ENCODE measurements at regions not wholly inside any gene's neighbourhood (a gene's known extent, or its start where the extent isn't known, plus 50 kb on each side); places are given as distances from the start of the nearest gene placed in this dataset.

DNA sequence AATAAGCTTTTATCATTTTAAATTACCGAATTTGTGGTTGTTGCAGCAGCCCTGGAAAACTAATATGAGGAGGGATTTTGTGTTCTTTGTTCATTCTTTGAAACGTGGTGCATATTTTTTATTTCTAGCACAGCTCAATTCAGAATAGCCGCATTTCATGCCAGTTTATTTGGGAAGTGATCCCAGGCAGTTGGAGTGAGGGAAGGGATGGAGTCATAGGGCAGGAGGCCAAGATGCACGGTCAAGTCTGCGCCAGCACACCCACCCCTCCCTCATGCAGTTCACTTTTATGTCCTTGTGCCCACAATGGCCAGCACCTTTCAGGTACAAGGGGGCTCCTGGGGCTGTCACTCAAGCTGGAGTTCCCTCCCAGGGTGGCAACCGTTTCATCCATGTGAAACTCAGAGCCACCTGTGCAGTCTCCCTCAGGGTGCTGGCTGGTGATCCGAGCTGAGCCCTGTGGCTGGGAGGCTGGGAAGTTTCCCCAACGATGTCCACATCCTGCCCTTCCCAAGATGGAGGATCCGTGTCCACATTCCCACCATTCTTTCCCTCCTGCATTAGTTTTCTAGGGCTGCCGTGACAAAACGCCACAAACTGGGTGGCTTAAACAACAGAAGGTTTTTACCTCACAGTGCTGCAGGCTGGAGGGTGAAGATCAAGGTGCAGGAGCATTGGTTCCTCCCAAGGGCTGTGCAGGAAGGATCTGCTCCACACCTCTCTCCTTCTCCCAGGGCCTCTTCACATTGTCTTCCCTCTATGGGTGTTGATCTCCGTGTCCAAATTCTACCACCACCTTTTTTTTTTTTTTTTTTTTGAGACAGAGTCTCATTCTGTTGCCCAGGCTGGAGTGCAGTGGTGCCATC, 68.5 kb upstream of the ITGA6 start:
- peak; percentile 8 for DNase-seq (ENCODE audit: low read depth)
- H3K4me3 ChIP-seq (ENCODE audit: low read depth, low read length), result no peak overlapping the region
- TF ChIP-seq, protein P1, sequence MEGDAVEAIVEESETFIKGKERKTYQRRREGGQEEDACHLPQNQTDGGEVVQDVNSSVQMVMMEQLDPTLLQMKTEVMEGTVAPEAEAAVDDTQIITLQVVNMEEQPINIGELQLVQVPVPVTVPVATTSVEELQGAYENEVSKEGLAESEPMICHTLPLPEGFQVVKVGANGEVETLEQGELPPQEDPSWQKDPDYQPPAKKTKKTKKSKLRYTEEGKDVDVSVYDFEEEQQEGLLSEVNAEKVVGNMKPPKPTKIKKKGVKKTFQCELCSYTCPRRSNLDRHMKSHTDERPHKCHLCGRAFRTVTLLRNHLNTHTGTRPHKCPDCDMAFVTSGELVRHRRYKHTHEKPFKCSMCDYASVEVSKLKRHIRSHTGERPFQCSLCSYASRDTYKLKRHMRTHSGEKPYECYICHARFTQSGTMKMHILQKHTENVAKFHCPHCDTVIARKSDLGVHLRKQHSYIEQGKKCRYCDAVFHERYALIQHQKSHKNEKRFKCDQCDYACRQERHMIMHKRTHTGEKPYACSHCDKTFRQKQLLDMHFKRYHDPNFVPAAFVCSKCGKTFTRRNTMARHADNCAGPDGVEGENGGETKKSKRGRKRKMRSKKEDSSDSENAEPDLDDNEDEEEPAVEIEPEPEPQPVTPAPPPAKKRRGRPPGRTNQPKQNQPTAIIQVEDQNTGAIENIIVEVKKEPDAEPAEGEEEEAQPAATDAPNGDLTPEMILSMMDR (IDR thresholded peaks at IDR 0.05; ENCODE audit: low read depth, low read length, missing control alignments), result no peak
- in situ Hi-C loops (cut with HindIII; ENCODE audit: low sequenced_read_pairs), result loop anchor here (5.0 kb wide), 1 partner anchor 102 kb away; no protein-coding TSS in a partner anchor

DNA sequence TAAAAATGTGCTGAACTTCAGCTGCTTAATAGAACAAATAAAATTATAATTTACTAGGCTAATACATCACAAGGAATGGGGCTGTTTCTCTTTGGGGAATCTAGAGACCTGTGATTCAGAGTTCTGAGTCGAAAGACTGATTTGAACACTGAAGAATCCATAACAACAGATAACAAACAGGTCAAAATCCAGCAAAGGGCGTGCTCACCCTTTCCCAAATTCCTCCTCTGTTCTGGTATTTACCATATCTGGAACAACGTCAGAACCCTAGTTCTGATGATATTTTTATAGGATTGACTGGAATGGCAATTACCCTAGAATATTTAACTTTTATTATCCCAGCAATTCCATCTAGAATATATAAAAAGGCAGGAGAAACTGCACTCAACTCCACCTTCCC, 66.0 kb upstream of the ITGA6 start:
- H3K4me3 ChIP-seq (ENCODE audit: low read depth, low read length), result no peak overlapping the region
- in situ Hi-C loops (cut with HindIII; ENCODE audit: low sequenced_read_pairs), result no loop called here
- TF ChIP-seq, protein P1 (IDR thresholded peaks at IDR 0.05; ENCODE audit: low read depth, low read length, missing control alignments), result no peak
- no peak for DNase-seq (ENCODE audit: low read depth)

DNA sequence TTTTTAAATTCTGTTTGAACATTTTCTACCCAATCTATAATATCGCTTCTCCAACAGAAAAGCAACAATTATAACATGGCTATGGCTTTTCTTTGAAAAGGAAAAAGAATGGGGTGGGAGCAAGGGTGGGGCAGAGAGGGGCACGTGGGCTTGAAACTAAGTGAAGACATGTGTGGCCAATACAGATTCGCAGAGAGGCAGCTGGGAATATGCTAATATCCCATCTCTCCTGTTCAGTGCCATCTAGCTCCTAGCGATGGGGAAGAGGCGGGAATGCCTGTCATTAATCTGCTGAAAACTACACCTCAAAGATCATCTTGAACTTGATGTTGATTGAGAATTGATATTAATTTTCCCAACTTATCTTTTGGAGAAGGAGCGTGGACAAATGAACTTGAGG, 65.5 kb upstream of the ITGA6 start:
- TF ChIP-seq, protein P1 (IDR thresholded peaks at IDR 0.05; ENCODE audit: low read depth, low read length, missing control alignments), result no peak
- H3K4me3 ChIP-seq (ENCODE audit: low read depth, low read length), result no peak overlapping the region
- DNase-seq (ENCODE audit: low read depth), result no peak
- in situ Hi-C loops (cut with HindIII; ENCODE audit: low sequenced_read_pairs), result no loop called here

DNA sequence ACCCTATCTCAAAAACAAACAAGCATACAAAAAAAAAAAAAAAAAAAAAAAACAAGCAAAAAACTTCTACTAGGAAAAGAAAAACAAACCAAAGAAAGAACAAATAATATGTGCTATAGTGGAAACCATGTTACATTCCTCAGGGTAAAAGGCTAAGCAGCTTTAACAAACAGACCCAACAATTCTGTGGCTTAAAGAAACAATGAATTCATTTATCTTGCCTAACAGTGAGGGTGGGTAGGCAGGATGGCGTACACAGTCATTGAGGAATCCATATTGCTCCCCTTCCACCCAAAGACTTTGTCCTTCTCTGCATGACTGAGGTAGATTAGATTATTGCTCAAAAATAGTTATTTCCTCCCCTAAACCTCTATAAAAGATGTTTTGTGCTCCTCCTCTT, 63.1 kb upstream of the ITGA6 start:
- H3K4me3 ChIP-seq (ENCODE audit: low read depth, low read length), result no peak overlapping the region
- no peak for DNase-seq (ENCODE audit: low read depth)
- in situ Hi-C loops (cut with HindIII; ENCODE audit: low sequenced_read_pairs), result no loop called here
- TF ChIP-seq, protein P1 (IDR thresholded peaks at IDR 0.05; ENCODE audit: low read depth, low read length, missing control alignments), result no peak

DNA sequence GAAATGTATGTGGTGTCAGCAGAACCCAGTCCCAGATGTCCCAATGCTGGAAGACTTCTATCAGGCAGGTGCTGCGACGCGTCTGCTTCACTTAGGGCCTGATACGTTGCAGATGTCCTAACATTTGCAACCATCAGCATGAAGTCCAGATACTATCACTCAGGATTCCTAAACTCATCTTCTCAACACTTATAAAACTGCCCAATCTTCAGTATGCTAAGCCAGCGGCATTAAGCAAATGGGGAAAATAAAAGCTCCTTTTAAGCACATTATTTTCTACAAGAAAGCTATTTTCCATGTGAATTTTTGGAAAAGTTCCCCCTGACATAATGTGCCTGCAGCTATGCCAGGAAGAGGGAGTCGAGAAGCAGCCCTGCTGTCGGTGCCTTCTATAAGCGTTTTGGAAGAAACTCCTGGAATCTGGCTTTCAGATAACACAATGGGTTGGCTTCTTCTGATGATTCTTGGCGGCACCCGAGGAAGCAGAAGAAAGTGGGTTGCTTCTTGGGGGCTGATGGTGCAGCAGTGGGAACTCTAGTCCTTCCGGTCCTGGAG, 60.7 kb upstream of the ITGA6 start:
- in situ Hi-C loops (cut with HindIII; ENCODE audit: low sequenced_read_pairs), result no loop called here
- TF ChIP-seq, protein P1 (IDR thresholded peaks at IDR 0.05; ENCODE audit: low read depth, low read length, missing control alignments), result no peak
- H3K4me3 ChIP-seq (ENCODE audit: low read depth, low read length), result no peak overlapping the region
- DNase-seq (ENCODE audit: low read depth), result no peak

DNA sequence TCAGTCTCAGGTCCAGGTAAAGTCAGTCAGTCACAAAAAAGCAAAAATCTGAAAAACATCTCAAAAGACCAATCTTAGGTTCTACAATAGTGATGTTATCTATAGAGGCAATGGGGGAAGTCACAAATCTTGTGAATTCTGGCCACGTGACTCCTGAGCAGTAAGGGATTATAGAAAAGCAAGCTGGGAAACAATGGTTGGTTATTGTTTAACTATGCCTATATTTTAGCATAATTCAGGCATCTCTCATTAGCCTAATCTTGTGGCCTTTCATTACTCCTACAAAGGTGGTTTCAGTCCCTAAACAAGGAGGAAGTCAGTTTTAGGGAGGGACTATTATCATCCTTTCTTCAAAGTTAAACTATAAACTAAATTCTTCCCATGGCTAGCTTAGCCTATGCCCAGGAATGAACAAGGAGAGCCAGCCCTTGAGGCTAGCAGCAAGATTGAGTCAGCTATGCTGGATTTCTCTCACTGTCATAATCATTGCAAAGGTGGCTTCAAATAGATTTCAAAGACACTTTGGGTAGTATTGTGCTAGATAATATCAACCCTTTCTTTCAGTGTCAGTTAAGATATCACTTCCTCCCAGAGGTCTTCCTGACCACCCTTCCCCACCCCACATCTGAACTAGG, 56.4 kb upstream of the ITGA6 start:
- in situ Hi-C loops (cut with HindIII; ENCODE audit: low sequenced_read_pairs), result no loop called here
- TF ChIP-seq, protein P1 (IDR thresholded peaks at IDR 0.05; ENCODE audit: low read depth, low read length, missing control alignments), result no peak
- no peak overlapping the region for H3K4me3 ChIP-seq (ENCODE audit: low read depth, low read length)
- no peak for DNase-seq (ENCODE audit: low read depth)

All from astrocyte of the cerebellum (primary cell).